ENCODE measurements at regions not wholly inside any gene's neighbourhood (a gene's known extent, or its start where the extent isn't known, plus 50 kb on each side); places are given as distances from the start of the nearest gene placed in this dataset.

GRCh38 chr16:79865918-79866317 is 265.4 kb upstream of the MAF start:
- Histone ChIP-seq H3K27me3 (ENCODE audit: low read depth, low read length) (no peaks in the 10 kb centered on the region), H3K4me3 (ENCODE audit: low read depth in 1 of 2, low read length in 2 of 2) (no peak overlapping the region), H3K36me3 (ENCODE audit: control insufficient read depth in 1 of 2, insufficient read depth in 2 of 2, low read length in 2 of 2) (no peaks in the 10 kb centered on the region), H3K4me1 (ENCODE audit: control insufficient read depth in 1 of 2, insufficient read depth in 2 of 2, low read length in 2 of 2) (no peaks in the 10 kb centered on the region), H3K27ac (ENCODE audit: low read length) (no peak overlapping the region), H3K9me3 (ENCODE audit: control insufficient read depth in 1 of 2, low read length in 2 of 2) (no peaks in the 10 kb centered on the region)

DNA sequence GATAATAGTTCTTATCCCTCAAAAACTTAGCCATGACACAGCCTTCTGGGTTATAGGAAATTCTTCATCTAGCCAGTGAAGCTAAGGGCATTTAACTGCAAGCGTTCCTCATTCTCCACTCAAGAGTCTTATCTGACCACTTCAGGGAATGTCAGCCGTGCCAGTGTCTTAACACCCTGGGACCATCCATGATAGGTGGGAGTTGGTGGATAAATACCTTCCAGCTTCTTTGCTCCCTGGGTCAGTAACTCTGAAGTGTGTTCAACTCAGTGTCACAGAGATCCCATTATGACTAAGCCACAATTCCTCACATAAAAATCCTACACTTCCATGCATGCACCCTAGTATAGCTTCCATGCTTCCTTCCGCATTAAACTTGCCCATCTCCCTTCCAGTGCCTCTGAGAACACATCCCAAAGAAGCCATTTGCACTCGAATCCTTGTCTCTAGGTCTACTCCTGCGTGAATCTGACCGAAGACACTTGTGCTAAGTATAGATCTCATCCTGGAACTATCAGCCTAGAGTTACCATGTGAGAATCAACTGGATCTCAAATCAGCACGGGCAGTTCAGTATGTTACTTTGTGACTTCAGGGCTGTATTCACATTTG is 264.3 kb upstream of the MAF start:
- no peaks in the 10 kb centered on the region for H3K27me3 ChIP-seq (ENCODE audit: low read depth, low read length)
- no peaks in the 10 kb centered on the region for H3K36me3 ChIP-seq (ENCODE audit: control insufficient read depth in 1 of 2, insufficient read depth in 2 of 2, low read length in 2 of 2)
- H3K9me3 ChIP-seq (ENCODE audit: control insufficient read depth in 1 of 2, low read length in 2 of 2) = no peaks in the 10 kb centered on the region
- no peaks in the 10 kb centered on the region for H3K4me1 ChIP-seq (ENCODE audit: control insufficient read depth in 1 of 2, insufficient read depth in 2 of 2, low read length in 2 of 2)
- H3K4me3 ChIP-seq (ENCODE audit: low read depth in 1 of 2, low read length in 2 of 2) = no peak overlapping the region
- H3K27ac ChIP-seq (ENCODE audit: low read length) = no peak overlapping the region

DNA sequence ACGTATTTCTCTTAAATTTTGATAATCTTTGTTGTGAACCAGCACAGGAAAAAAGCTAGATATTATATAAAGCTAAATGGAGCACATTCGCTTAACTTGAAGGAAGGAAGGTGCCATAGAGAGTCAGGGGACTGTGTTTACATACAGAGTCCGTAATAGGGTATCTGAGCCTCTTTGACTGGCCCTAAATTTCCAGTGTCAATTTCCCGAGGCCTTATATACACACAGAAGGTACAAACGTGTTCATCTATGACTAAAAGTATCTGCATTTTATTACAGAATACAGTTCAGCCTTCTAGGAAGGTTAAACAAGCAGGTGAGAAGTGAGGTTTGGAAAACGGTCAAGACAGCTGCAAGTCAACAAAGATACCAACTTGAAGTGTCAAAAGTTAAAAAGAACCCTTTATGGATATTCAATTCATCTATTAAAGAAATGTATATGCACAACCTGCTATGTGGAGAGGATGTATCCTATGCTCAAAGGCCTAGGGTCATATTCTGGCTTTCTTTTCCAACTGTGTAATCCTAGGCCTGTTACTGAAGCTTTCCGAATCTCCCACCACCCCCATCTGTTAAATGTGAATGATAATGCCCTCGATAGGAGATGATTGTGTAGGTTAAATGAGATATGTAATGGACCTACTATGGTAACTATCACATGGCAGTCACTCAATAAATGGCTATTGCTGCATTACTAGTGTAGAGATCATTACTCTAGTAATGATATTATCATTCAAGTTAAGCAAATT is 263.7 kb upstream of the MAF start:
- Histone ChIP-seq H3K36me3 (ENCODE audit: control insufficient read depth in 1 of 2, insufficient read depth in 2 of 2, low read length in 2 of 2) (no peaks in the 10 kb centered on the region), H3K27me3 (ENCODE audit: low read depth, low read length) (no peaks in the 10 kb centered on the region), H3K4me3 (ENCODE audit: low read depth in 1 of 2, low read length in 2 of 2) (no peak overlapping the region), H3K27ac (ENCODE audit: low read length) (no peak overlapping the region), H3K9me3 (ENCODE audit: control insufficient read depth in 1 of 2, low read length in 2 of 2) (no peaks in the 10 kb centered on the region), H3K4me1 (ENCODE audit: control insufficient read depth in 1 of 2, insufficient read depth in 2 of 2, low read length in 2 of 2) (no peaks in the 10 kb centered on the region)

GRCh38 chr16:79863128-79864031 is 262.8 kb upstream of the MAF start:
- H3K4me3 ChIP-seq (ENCODE audit: low read depth in 1 of 2, low read length in 2 of 2) = no peak overlapping the region
- H3K27ac ChIP-seq (ENCODE audit: low read length) = no peak overlapping the region
- no peaks in the 10 kb centered on the region for H3K9me3 ChIP-seq (ENCODE audit: control insufficient read depth in 1 of 2, low read length in 2 of 2)
- no peaks in the 10 kb centered on the region for H3K4me1 ChIP-seq (ENCODE audit: control insufficient read depth in 1 of 2, insufficient read depth in 2 of 2, low read length in 2 of 2)
- no peaks in the 10 kb centered on the region for H3K27me3 ChIP-seq (ENCODE audit: low read depth, low read length)
- H3K36me3 ChIP-seq (ENCODE audit: control insufficient read depth in 1 of 2, insufficient read depth in 2 of 2, low read length in 2 of 2) = no peaks in the 10 kb centered on the region

GRCh38 chr16:79862601-79863000 is 262.1 kb upstream of the MAF start:
- Histone ChIP-seq H3K27ac (ENCODE audit: low read length) (no peak overlapping the region), H3K4me1 (ENCODE audit: control insufficient read depth in 1 of 2, insufficient read depth in 2 of 2, low read length in 2 of 2) (no peaks in the 10 kb centered on the region), H3K36me3 (ENCODE audit: control insufficient read depth in 1 of 2, insufficient read depth in 2 of 2, low read length in 2 of 2) (no peaks in the 10 kb centered on the region), H3K4me3 (ENCODE audit: low read depth in 1 of 2, low read length in 2 of 2) (no peak overlapping the region), H3K9me3 (ENCODE audit: control insufficient read depth in 1 of 2, low read length in 2 of 2) (no peaks in the 10 kb centered on the region), H3K27me3 (ENCODE audit: low read depth, low read length) (no peaks in the 10 kb centered on the region)

DNA sequence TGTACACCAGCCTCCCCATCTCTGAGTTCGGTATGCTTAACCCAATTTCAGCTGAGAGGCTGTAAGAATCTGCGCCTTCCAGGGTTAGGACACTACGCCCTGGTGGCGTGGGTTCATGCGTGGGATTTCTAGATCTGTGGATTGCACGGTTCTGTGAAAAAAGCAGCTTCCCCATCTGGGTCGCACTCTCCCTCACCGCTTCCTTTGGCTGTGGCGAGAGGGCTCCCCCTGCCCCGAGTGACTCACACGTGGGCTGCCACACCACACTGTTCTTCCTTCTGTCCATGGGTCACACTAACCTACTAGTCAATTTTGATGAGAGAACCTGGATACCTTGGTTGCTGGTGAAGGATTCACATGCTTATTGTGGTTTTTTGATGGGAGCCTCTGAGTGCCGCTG is 256.0 kb upstream of the MAF start:
- Histone ChIP-seq H3K4me3 (ENCODE audit: low read depth in 1 of 2, low read length in 2 of 2) (no peak overlapping the region), H3K27me3 (ENCODE audit: low read depth, low read length) (no peaks in the 10 kb centered on the region), H3K4me1 (ENCODE audit: control insufficient read depth in 1 of 2, insufficient read depth in 2 of 2, low read length in 2 of 2) (no peaks in the 10 kb centered on the region), H3K27ac (ENCODE audit: low read length) (no peak overlapping the region), H3K36me3 (ENCODE audit: control insufficient read depth in 1 of 2, insufficient read depth in 2 of 2, low read length in 2 of 2) (no peaks in the 10 kb centered on the region), H3K9me3 (ENCODE audit: control insufficient read depth in 1 of 2, low read length in 2 of 2) (peaks cover 0 to 2% of the 10 kb centered on the region in 2 donors)

GRCh38 chr16:79850348-79850747 is 249.8 kb upstream of the MAF start:
- Histone ChIP-seq H3K4me3 (ENCODE audit: low read depth in 1 of 2, low read length in 2 of 2) (no peak overlapping the region), H3K27ac (ENCODE audit: low read length) (no peak overlapping the region), H3K36me3 (ENCODE audit: control insufficient read depth in 1 of 2, insufficient read depth in 2 of 2, low read length in 2 of 2) (no peaks in the 10 kb centered on the region), H3K4me1 (ENCODE audit: control insufficient read depth in 1 of 2, insufficient read depth in 2 of 2, low read length in 2 of 2) (no peaks in the 10 kb centered on the region), H3K27me3 (ENCODE audit: low read depth, low read length) (no peaks in the 10 kb centered on the region), H3K9me3 (ENCODE audit: control insufficient read depth in 1 of 2, low read length in 2 of 2) (peaks cover 0 to 2% of the 10 kb centered on the region in 2 donors)

DNA sequence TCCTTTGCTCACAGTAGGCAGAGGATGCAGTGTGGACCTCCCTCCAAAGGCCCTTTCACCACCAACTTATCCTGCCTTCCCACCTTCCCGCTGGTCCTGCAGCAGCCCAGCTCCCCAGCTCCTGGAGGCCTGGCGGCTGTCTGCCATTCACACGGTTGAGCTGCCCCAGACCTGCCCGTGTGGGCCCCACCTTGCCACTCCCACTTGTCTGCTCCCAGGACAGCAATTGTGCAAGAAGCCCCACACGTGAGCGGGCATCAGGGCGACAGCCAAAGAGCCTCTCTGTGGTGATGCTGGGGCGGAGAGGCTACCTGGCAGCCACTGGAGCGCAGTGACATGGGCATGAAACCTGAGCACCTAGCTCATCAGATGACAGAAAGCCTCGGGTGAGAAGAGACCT is 248.6 kb upstream of the MAF start:
- Histone ChIP-seq H3K4me3 (ENCODE audit: low read depth in 1 of 2, low read length in 2 of 2) (no peak overlapping the region), H3K36me3 (ENCODE audit: control insufficient read depth in 1 of 2, insufficient read depth in 2 of 2, low read length in 2 of 2) (no peaks in the 10 kb centered on the region), H3K9me3 (ENCODE audit: control insufficient read depth in 1 of 2, low read length in 2 of 2) (no peaks in the 10 kb centered on the region), H3K4me1 (ENCODE audit: control insufficient read depth in 1 of 2, insufficient read depth in 2 of 2, low read length in 2 of 2) (no peaks in the 10 kb centered on the region), H3K27me3 (ENCODE audit: low read depth, low read length) (no peaks in the 10 kb centered on the region), H3K27ac (ENCODE audit: low read length) (no peak overlapping the region)

GRCh38 chr16:79848719-79849118 is 248.2 kb upstream of the MAF start:
- Histone ChIP-seq H3K36me3 (ENCODE audit: control insufficient read depth in 1 of 2, insufficient read depth in 2 of 2, low read length in 2 of 2) (no peaks in the 10 kb centered on the region), H3K4me3 (ENCODE audit: low read depth in 1 of 2, low read length in 2 of 2) (no peak overlapping the region), H3K9me3 (ENCODE audit: control insufficient read depth in 1 of 2, low read length in 2 of 2) (no peaks in the 10 kb centered on the region), H3K27ac (ENCODE audit: low read length) (no peak overlapping the region), H3K4me1 (ENCODE audit: control insufficient read depth in 1 of 2, insufficient read depth in 2 of 2, low read length in 2 of 2) (no peaks in the 10 kb centered on the region), H3K27me3 (ENCODE audit: low read depth, low read length) (no peaks in the 10 kb centered on the region)

- no peak overlapping the region for H3K4me3 ChIP-seq (ENCODE audit: low read depth in 1 of 2, low read length in 2 of 2)
- no peaks in the 10 kb centered on the region for H3K36me3 ChIP-seq (ENCODE audit: control insufficient read depth in 1 of 2, insufficient read depth in 2 of 2, low read length in 2 of 2)
- H3K9me3 ChIP-seq (ENCODE audit: control insufficient read depth in 1 of 2, low read length in 2 of 2) = no peaks in the 10 kb centered on the region
- no peaks in the 10 kb centered on the region for H3K4me1 ChIP-seq (ENCODE audit: control insufficient read depth in 1 of 2, insufficient read depth in 2 of 2, low read length in 2 of 2)
- H3K27me3 ChIP-seq (ENCODE audit: low read depth, low read length) = no peaks in the 10 kb centered on the region
- no peak overlapping the region for H3K27ac ChIP-seq (ENCODE audit: low read length)
Measured at GRCh38 chr16:79847569-79847968, 247.0 kb upstream of the MAF start.

DNA sequence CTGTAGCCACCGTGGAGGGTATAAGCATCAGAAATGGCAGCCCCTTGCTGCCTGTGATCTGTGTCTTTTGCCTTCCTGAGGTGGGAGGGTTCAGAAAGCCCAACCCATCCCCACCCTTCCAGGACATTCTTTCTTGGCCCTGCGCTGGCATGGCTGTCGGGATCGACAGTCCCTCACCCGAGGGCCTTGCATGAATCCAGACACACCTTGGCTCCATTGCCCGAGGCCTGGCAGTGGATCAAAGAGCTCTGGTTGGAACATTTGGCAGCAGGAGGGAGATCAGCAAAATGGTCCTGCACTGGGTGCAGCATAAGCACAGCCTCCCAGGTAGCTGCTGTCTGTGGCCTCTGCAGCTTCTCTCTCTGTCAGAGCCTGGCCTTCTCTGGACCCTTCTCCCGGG is 246.6 kb upstream of the MAF start:
- Histone ChIP-seq H3K27me3 (ENCODE audit: low read depth, low read length) (no peaks in the 10 kb centered on the region), H3K9me3 (ENCODE audit: control insufficient read depth in 1 of 2, low read length in 2 of 2) (no peaks in the 10 kb centered on the region), H3K4me3 (ENCODE audit: low read depth in 1 of 2, low read length in 2 of 2) (no peak overlapping the region), H3K27ac (ENCODE audit: low read length) (no peak overlapping the region), H3K36me3 (ENCODE audit: control insufficient read depth in 1 of 2, insufficient read depth in 2 of 2, low read length in 2 of 2) (no peaks in the 10 kb centered on the region), H3K4me1 (ENCODE audit: control insufficient read depth in 1 of 2, insufficient read depth in 2 of 2, low read length in 2 of 2) (no peaks in the 10 kb centered on the region)

Measured in muscle layer of duodenum (tissue), 2 donors.